ENCODE measurements at regions not wholly inside any gene's neighbourhood (a gene's known extent, or its start where the extent isn't known, plus 50 kb on each side); places are given as distances from the start of the nearest gene placed in this dataset.

DNA sequence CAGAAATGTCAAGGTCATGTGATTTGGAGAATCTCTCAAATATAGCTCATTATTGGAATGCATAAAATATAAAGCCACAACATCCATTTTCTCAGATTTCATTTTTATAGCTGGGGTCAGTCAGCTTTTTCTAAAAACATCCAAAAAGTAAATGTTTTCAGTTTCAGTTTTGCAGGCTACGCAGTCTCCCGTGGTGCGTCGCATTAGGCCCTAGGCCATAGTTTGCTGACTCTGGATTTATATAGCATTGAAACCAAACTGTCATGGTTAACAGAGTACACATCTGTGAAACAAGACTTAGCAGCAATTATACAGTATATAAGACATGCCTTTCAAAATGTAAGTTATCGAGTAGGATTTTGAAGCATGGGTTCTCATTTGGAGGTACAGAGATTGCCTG lies 140.0 kb downstream of the IRS2 start:
- TF ChIP-seq EZH2 (IDR thresholded peaks at IDR 0.05) (no peak), POLR2AphosphoS5 (IDR thresholded peaks at IDR 0.05; ENCODE audit: borderline replicate concordance, low read depth, low read length) (no peak)

Data from SK-N-MC (cell line).